GM19463 (cell line): ENCODE measurements at regions not wholly inside any gene's neighbourhood (a gene's known extent, or its start where the extent isn't known, plus 50 kb on each side); places are given as distances from the start of the nearest gene placed in this dataset.

Experiments
- ATAC-seq: cut with Tn5 transposase; IDR thresholded peaks from one replicate; pipeline ENCODE4 v1.9.1; 2021; ENCODE audit warnings: mild to moderate bottlenecking, moderate library complexity; ENCODE audit not compliant: unreplicated experiment

DNA sequence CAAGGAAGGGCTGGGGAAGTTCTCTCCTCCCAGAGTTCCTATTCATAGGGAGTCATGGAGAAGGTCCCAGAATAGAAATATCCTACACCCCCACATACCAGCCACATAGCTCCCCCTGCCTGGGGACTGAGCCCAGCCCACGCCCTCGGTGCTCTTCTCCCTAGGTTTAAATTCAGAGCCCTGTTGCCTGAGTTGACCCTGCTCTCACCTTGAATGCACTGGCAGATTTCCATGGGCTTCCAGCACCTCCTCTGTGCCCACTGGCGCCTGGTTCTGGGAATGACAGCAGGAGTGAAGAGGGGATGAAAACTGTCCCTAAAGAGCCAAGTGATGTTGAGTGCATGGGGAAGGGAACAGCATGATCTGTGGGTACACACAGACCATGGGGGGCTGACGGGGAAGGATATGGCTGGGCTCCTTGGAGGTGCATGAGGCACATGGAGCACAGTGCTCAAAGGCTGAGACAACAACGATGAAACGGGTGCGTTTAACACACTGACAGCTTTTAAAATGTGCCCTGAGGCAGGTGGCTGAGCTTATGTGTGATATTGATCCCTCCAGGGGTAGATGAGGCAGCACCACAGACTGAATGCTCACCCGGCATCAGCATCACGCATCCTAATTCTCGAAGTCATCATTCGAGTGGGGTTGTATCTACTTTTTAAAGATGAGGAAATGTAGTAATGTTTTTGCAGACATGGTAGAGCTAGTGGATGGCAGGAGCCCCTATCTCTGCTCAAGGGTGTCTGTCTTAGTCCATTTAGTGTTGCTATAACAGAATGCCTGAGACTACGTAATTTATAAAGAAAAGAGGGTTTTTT, 53.7 kb upstream of the IGFBP3 start:
- ATAC-seq: no peak

DNA sequence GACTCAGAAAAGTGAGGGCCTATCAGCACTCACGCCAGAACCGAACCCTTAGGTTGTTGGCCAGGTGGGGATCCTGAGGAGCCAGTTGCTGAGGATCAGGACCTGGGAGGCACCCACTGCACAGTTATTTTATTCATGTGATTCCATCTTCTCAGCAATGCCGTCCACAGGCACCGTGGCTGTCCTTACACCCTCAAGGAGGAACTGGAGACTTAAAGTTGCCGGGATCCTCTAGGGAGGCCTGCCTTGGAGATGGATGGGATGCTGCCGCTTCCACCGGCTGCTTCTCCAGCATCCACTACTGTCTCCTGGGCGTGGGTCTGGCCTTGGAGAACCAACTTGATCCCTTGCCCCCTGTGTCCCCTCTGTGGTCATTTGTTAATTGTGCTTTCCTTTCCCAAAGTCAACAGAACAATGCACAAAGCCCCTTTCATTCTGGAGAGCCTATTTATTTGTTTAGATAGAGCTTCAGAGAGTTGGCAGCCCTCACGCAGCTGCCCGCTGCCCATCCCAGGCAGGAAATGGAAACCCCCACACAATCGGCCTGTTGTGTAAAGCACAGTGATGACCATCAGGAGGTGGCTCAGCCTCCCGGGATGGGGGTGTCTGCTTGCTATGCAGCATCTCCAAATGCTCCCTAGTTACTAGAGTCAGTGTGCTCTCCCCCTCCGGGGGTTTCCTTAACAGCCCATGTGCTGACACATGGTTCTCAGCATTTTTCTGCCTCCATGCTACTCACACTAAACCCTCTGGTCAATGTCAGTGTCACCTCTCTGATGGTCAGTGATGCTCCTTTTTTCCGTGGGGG, 52.9 kb upstream of the IGFBP3 start:
- ATAC-seq: no peak

DNA sequence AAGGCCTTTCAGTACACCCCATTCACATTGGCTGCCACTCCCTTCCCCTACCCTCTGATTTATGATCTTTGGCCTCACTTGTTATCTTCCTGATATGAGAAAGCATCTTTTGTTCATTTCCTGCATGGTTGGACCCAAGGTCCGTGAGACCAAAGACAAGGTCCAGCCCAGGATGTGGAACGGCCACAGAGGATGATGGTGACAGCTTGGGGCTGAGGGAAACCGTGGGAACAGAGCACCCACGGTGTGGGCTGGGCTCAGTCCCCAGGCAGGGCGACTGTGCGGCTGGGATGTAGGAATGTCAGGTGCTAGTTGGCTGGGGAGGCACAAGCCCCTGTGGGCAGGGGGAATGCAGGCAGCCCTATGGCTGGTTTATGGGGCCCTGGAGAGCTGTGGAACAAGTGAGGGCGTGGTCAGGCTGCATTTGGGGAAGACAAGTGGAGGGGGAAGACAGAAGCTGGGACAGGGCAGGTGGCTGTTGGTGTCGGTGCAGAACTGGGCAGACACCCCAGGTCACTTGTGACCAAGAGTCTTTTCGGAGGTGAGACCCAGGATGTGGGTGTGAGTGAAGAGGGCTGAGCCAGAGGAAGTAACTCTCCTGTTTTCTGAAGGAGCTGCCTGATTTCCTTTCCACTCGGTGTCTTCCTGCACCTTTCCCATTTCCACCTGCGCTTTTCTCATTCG, 51.7 kb upstream of the IGFBP3 start:
- ATAC-seq: no peak

DNA sequence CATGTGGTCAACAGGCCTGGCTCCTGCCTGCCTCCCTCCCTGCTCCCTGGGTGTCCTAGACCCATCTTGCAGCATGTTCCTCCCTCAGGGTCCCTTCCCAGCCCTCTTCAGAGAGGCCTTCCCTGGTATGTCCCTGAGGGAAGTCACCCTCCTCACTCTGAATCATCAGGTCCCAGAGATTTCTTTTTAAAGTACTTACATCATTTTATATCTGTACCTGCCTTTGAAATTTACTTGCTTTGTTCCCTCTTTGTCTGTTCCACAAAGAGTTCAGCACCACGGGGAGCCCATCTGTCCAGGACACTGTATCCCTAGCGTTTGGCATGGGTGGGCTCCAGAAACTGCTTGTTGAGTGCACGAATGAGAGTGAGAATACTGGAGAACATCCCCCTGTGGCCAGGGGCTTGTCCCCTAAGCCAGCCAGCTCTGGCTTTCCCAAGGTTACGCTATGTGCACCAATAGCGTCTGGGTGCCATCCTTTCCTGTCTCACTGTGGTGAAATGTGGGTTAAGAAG, 50.6 kb upstream of the IGFBP3 start:
- no peak for ATAC-seq

DNA sequence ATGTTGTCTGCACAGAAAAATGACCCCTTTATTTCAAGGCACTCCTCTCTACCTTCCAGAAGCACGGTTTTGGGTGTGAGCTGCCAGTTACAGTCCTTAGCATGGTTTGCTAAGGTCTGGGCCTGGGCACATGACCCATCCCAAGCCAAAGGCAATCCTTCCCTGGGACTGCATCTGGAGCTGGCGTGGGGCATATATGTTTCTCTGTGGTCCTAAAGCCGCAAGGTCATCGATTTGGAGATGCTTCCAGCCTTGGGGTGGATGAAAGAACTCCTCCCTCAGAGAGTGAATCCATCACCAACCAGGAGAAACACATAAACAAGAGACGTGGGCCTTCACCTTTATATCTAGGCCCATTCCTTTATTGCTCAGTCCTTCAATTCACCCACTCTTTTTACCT, 50.1 kb upstream of the IGFBP3 start:
- no peak for ATAC-seq
